Ascending aorta (tissue), 2 donors: ENCODE measurements at regions not wholly inside any gene's neighbourhood (a gene's known extent, or its start where the extent isn't known, plus 50 kb on each side); places are given as distances from the start of the nearest gene placed in this dataset.

Experiments
- DNase-seq, 2 donors: peaks; one replicate each; pipeline ENCODE4 v3.0.0-alpha.2; 2019; ENCODE audit warnings: low spot score in 2 of 2
- H3K27ac ChIP-seq, 2 donors: fragments of 200-600 bp; sonication (generic); one replicate each; pipeline ENCODE4 v1.5.1; 2016 to 2017; ENCODE audit warnings: mild to moderate bottlenecking in 1 of 2
- H3K27me3 ChIP-seq: fragments of 200-600 bp; sonication (generic); one replicate; pipeline ENCODE4 v1.5.1; 2017
- H3K36me3 ChIP-seq, 2 donors: fragments of 200-600 bp; sonication (generic); one replicate each; pipeline ENCODE4 v1.5.1; 2016
- H3K4me1 ChIP-seq, 2 donors: fragments of 200-600 bp; sonication (generic); one replicate each; pipeline ENCODE4 v1.5.1; 2016 to 2017; ENCODE audit warnings: mild to moderate bottlenecking in 1 of 2
- H3K4me3 ChIP-seq, 2 donors: fragments of 200-600 bp; sonication (generic); one replicate each; pipeline ENCODE4 v1.5.1; 2016 to 2017; ENCODE audit warnings: mild to moderate bottlenecking in 1 of 2
- H3K9me3 ChIP-seq, 2 donors: fragments of 200-600 bp; sonication (generic); one replicate each; pipeline ENCODE4 v1.5.1; 2016
- intact Hi-C: fragments of 100-400 bp; cut with DNase I; formaldehyde crosslinking; loops from one replicate; pipeline ENCODE4 v1.15.1; 2023
- TF ChIP-seq, protein P1 (sequence below), 3 experiments: fragments of 200-600 bp in 2 of 3; fragments of 450-650 bp in 1 of 3; sonication (generic) in 2 of 3; IDR thresholded peaks; one replicate each; pipeline ENCODE4 v1.5.1; 2016 to 2019; ENCODE audit warnings: antibody characterized with exemption in 3 of 3, mild to moderate bottlenecking in 1 of 3, moderate library complexity in 1 of 3

DNA sequence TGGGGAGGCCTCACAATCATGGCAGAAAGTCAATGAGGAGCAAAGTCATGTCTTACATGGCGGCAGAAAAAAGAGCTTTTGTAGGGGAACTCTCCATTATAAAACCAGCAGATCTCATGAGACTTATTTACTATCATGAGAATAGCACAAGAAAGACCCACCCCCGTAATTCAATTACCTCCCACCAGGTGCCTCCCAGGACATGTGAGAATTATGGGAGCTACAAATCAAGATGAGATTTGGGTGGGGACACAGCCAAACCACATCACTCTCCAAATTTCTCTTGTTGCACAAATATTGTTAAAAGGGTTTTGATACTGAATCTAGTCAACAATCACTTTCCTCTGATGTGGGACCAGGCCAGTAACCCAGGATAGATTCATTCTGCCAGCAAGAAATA lies 1176.1 kb downstream of the CDH9 start:
- H3K4me3 ChIP-seq = no peak overlapping the region
- intact Hi-C loops = no loop called here
- DNase-seq = no peak
- H3K27ac ChIP-seq = no peak overlapping the region
- TF ChIP-seq, protein P1, sequence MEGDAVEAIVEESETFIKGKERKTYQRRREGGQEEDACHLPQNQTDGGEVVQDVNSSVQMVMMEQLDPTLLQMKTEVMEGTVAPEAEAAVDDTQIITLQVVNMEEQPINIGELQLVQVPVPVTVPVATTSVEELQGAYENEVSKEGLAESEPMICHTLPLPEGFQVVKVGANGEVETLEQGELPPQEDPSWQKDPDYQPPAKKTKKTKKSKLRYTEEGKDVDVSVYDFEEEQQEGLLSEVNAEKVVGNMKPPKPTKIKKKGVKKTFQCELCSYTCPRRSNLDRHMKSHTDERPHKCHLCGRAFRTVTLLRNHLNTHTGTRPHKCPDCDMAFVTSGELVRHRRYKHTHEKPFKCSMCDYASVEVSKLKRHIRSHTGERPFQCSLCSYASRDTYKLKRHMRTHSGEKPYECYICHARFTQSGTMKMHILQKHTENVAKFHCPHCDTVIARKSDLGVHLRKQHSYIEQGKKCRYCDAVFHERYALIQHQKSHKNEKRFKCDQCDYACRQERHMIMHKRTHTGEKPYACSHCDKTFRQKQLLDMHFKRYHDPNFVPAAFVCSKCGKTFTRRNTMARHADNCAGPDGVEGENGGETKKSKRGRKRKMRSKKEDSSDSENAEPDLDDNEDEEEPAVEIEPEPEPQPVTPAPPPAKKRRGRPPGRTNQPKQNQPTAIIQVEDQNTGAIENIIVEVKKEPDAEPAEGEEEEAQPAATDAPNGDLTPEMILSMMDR (IDR thresholded peaks at IDR 0.05) = no peak
- no peaks in the 10 kb centered on the region for H3K27me3 ChIP-seq
- H3K4me1 ChIP-seq = no peaks in the 10 kb centered on the region
- H3K9me3 ChIP-seq = no peaks in the 10 kb centered on the region
- H3K36me3 ChIP-seq = no peaks in the 10 kb centered on the region

DNA sequence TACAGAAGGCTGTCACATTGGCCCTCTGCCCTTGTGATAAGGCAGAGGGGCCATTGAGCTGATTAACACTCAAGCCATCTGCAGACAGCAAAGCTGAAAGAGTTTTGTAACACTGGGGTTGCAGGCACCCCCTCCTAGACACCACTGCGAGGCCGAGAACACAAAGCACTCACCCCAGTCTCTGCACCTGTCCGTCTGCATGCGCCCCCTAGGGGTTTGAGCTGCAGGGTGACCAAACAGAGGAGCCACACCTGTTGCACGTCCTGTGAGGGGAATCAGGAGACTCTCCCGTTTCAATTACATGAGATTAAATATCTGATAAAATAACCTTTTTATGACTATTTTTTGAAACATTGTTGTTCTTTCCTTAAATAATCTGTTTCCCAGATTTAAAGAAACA lies 1180.4 kb downstream of the CDH9 start:
- no peaks in the 10 kb centered on the region for H3K36me3 ChIP-seq
- no peak overlapping the region for H3K4me3 ChIP-seq
- H3K27me3 ChIP-seq = no peaks in the 10 kb centered on the region
- no peak overlapping the region for H3K27ac ChIP-seq
- TF ChIP-seq, protein P1 (IDR thresholded peaks at IDR 0.05) = no peak
- no peaks in the 10 kb centered on the region for H3K9me3 ChIP-seq
- intact Hi-C loops = no loop called here
- DNase-seq = no peak
- H3K4me1 ChIP-seq = no peaks in the 10 kb centered on the region

GRCh38 chr5:25851301-25851700 lies 1187.1 kb downstream of the CDH9 start:
- TF ChIP-seq, protein P1 (IDR thresholded peaks at IDR 0.05) = no peak
- H3K27ac ChIP-seq = no peak overlapping the region
- DNase-seq = no peak
- no peaks in the 10 kb centered on the region for H3K4me1 ChIP-seq
- no peaks in the 10 kb centered on the region for H3K36me3 ChIP-seq
- no peak overlapping the region for H3K4me3 ChIP-seq
- no peaks in the 10 kb centered on the region for H3K27me3 ChIP-seq
- intact Hi-C loops = no loop called here
- H3K9me3 ChIP-seq = no peaks in the 10 kb centered on the region

GRCh38 chr5:25850581-25850980 lies 1187.8 kb downstream of the CDH9 start:
- H3K4me3 ChIP-seq = no peak overlapping the region
- H3K27me3 ChIP-seq = no peaks in the 10 kb centered on the region
- peaks cover 0 to under 1% of the 10 kb centered on the region in 2 donors for H3K9me3 ChIP-seq
- TF ChIP-seq, protein P1 (IDR thresholded peaks at IDR 0.05) = no peak
- intact Hi-C loops = no loop called here
- no peaks in the 10 kb centered on the region for H3K36me3 ChIP-seq
- no peaks in the 10 kb centered on the region for H3K4me1 ChIP-seq
- no peak overlapping the region for H3K27ac ChIP-seq
- no peak for DNase-seq

GRCh38 chr5:25849270-25849669 lies 1189.1 kb downstream of the CDH9 start:
- Histone ChIP-seq H3K4me1 (no peaks in the 10 kb centered on the region), H3K9me3 (peaks cover 0 to 5% of the 10 kb centered on the region in 2 donors), H3K27ac (no peak overlapping the region), H3K27me3 (no peaks in the 10 kb centered on the region), H3K4me3 (no peak overlapping the region), H3K36me3 (no peaks in the 10 kb centered on the region)
- DNase-seq = no peak
- intact Hi-C loops = no loop called here
- TF ChIP-seq, protein P1 (IDR thresholded peaks at IDR 0.05) = no peak

- Histone ChIP-seq H3K27me3 (no peaks in the 10 kb centered on the region), H3K9me3 (no peaks in the 10 kb centered on the region), H3K4me3 (no peak overlapping the region), H3K4me1 (no peaks in the 10 kb centered on the region), H3K36me3 (no peaks in the 10 kb centered on the region), H3K27ac (no peak overlapping the region)
- TF ChIP-seq, protein P1 (IDR thresholded peaks at IDR 0.05) = no peak
- intact Hi-C loops = no loop called here
- no peak for DNase-seq
These were observed 1178.6 kb upstream of the CDH10 start for GRCh38 chr5:25823330-25823873.
